Adrenal gland (tissue), 9 donors: ENCODE measurements at regions not wholly inside any gene's neighbourhood (a gene's known extent, or its start where the extent isn't known, plus 50 kb on each side); places are given as distances from the start of the nearest gene placed in this dataset.

Experiments
- DNase-seq, 7 donors: peaks; one replicate each; pipeline ENCODE4 v3.0.0-alpha.2; 2019 to 2020
- H3K27ac ChIP-seq, 5 donors: fragments of 200-600 bp; sonication (generic) in 4 of 5; 1 replicate in 3 of 5; 2 replicates in 2 of 5; pipeline versions ENCODE4 v1.5.1 to v1.8.0; 2016 to 2020; ENCODE audit warnings: mild to moderate bottlenecking in 1 of 5
- H3K27me3 ChIP-seq: fragments of 200-600 bp; 2 replicates; pipeline ENCODE4 v1.8.0; 2021
- H3K36me3 ChIP-seq, 2 donors: fragments of 200-600 bp; replicated peaks in 1 of 2; 1 replicate in 1 of 2; 2 replicates in 1 of 2; pipeline versions ENCODE4 v1.5.1 to v1.8.0; 2018 to 2022
- H3K4me1 ChIP-seq, 2 donors: fragments of 200-600 bp; replicated peaks in 1 of 2; 1 replicate in 1 of 2; 2 replicates in 1 of 2; pipeline versions ENCODE4 v1.5.1 to v1.8.0; 2018 to 2021
- H3K4me3 ChIP-seq, 4 donors: fragments of 200-600 bp; sonication (generic) in 3 of 4; one replicate each; pipeline ENCODE4 v1.5.1; 2016 to 2018
- H3K9me3 ChIP-seq, 3 donors: fragments of 200-600 bp; sonication (generic) in 1 of 3; replicated peaks in 1 of 3; 1 replicate in 2 of 3; 2 replicates in 1 of 3; pipeline versions ENCODE4 v1.5.1 to v1.8.0; 2016 to 2021
- POLR2A ChIP-seq, 2 donors: fragments of 450-650 bp; IDR thresholded peaks; one replicate each; pipeline ENCODE4 v1.6.1; 2017; ENCODE audit warnings: antibody characterized with exemption in 2 of 2, mild to moderate bottlenecking in 2 of 2, moderate library complexity in 1 of 2
- WGBS, 4 donors: extraction: QIAGEN DNeasy Blood & Tissue Kit in 2 of 4; methylation state at CpG; one replicate each; pipeline versions ENCODE4 v1.1.5 to v1.1.7; 2013 to 2017; 5-methylcytosine and 5-hydroxymethylcytosine counted together
- intact Hi-C, 2 donors: fragments of 100-400 bp; cut with DNase I; formaldehyde crosslinking; loops; one replicate each; pipeline versions ENCODE4 v1.14.1 to v1.15.0; 2022 to 2023
- TF ChIP-seq, protein P1 (sequence below), 6 experiments: fragments of 450-650 bp in 4 of 6; fragments of 200-600 bp in 2 of 6; sonication (generic) in 1 of 6; IDR thresholded peaks; 1 replicate in 5 of 6; 2 replicates in 1 of 6; pipeline versions ENCODE4 v1.5.1 to v1.8.0; 2016 to 2021; ENCODE audit warnings: antibody characterized with exemption in 6 of 6, mild to moderate bottlenecking in 2 of 6, moderate library complexity in 1 of 6
- donor health status: healthy with polysubstance abuse.
- donor health status: Bipolar disorder and iron deficiency.
- donor health status: DM: yes; HTN: yes; CAD: no.
- donor health status: DM: no; HTN: no; CAD: no.
- donor health status: DM: no; HTN: no; CAD: no.

GRCh38 chr3:111284503-111285183 lies 213.0 kb downstream of the NECTIN3 start:
- H3K9me3 ChIP-seq, result no peaks in the 10 kb centered on the region

DNA sequence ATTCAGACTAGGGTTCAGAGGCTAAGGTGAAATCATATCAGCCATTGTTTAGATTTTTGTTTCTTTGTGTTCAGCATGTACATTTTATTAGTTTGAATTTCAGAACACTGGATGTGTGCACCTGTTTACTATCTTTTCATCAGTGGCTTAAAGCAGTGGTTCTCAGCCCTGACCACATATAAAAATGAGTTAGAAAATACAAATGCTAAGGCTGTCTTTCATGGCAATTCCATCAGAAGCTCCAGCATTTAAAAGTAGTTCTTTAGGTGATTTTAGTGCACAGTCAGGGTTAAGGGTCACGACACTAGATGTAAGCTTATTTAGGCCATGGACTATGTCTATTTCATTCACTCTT lies 213.5 kb downstream of the NECTIN3 start:
- no peak for DNase-seq
- H3K4me3 ChIP-seq, result no peak overlapping the region
- H3K36me3 ChIP-seq, result no peaks in the 10 kb centered on the region
- H3K27me3 ChIP-seq, result no peaks in the 10 kb centered on the region
- intact Hi-C loops, result no loop called here
- 77 to 93% (median 88%) methylated on average over 1 of the region's 1 CpG for WGBS, 4 donors
- H3K4me1 ChIP-seq, result no peaks in the 10 kb centered on the region
- no peaks in the 10 kb centered on the region for H3K9me3 ChIP-seq
- TF ChIP-seq, protein P1, sequence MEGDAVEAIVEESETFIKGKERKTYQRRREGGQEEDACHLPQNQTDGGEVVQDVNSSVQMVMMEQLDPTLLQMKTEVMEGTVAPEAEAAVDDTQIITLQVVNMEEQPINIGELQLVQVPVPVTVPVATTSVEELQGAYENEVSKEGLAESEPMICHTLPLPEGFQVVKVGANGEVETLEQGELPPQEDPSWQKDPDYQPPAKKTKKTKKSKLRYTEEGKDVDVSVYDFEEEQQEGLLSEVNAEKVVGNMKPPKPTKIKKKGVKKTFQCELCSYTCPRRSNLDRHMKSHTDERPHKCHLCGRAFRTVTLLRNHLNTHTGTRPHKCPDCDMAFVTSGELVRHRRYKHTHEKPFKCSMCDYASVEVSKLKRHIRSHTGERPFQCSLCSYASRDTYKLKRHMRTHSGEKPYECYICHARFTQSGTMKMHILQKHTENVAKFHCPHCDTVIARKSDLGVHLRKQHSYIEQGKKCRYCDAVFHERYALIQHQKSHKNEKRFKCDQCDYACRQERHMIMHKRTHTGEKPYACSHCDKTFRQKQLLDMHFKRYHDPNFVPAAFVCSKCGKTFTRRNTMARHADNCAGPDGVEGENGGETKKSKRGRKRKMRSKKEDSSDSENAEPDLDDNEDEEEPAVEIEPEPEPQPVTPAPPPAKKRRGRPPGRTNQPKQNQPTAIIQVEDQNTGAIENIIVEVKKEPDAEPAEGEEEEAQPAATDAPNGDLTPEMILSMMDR (IDR thresholded peaks at IDR 0.05), result no peak
- TF ChIP-seq POLR2A (IDR thresholded peaks at IDR 0.05), result no peak
- no peak overlapping the region for H3K27ac ChIP-seq

More at GRCh38 chr3:111284503-111285183, 213.0 kb downstream of the NECTIN3 start:
- H3K4me3 ChIP-seq, result no peak overlapping the region
- no peaks in the 10 kb centered on the region for H3K36me3 ChIP-seq
- WGBS, 4 donors, result 77 to 89% (median 81%) methylated on average over 4 of the region's 4 CpGs
- no peaks in the 10 kb centered on the region for H3K27me3 ChIP-seq
- DNase-seq, result no peak
- TF ChIP-seq POLR2A (IDR thresholded peaks at IDR 0.05), result no peak
- TF ChIP-seq, protein P1 (IDR thresholded peaks at IDR 0.05), result no peak
- no peak overlapping the region for H3K27ac ChIP-seq
- H3K4me1 ChIP-seq, result no peaks in the 10 kb centered on the region
- intact Hi-C loops, result no loop called here

- intact Hi-C loops, result no loop called here
- 68 to 77% (median 70%) methylated on average over 4 of the region's 4 CpGs for WGBS, 4 donors
- Histone ChIP-seq H3K36me3 (no peaks in the 10 kb centered on the region), H3K27me3 (no peaks in the 10 kb centered on the region), H3K4me3 (no peak overlapping the region), H3K9me3 (no peaks in the 10 kb centered on the region), H3K4me1 (no peaks in the 10 kb centered on the region), H3K27ac (no peak overlapping the region)
- no peak for DNase-seq
- TF ChIP-seq, protein P1 (IDR thresholded peaks at IDR 0.05), result no peak
- no peak for TF ChIP-seq POLR2A (IDR thresholded peaks at IDR 0.05)
Observed at GRCh38 chr3:111285694-111286093, 214.1 kb downstream of the NECTIN3 start.

DNA sequence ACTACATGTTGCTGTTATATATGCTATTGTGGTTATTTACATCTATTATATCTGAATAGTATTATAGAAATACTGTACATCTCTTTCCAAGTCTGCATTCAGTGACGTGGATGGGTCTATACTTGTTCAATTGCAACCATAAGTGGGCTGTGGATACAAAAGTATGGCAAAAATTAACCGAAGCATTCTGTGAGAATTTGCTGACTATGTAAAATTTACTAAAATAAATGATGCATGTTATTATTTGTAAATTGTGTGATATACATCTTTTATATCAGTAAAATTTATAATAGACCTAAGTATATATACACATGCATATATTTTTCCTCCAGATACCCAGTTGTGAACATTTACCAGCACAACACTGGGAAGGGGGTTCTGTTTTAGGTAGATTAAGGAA lies 215.1 kb downstream of the NECTIN3 start:
- Histone ChIP-seq H3K27me3 (no peaks in the 10 kb centered on the region), H3K4me3 (no peak overlapping the region), H3K27ac (no peak overlapping the region), H3K4me1 (no peaks in the 10 kb centered on the region), H3K36me3 (no peaks in the 10 kb centered on the region), H3K9me3 (no peaks in the 10 kb centered on the region)
- no peak for DNase-seq
- intact Hi-C loops, result no loop called here
- TF ChIP-seq POLR2A (IDR thresholded peaks at IDR 0.05), result no peak
- TF ChIP-seq, protein P1 (IDR thresholded peaks at IDR 0.05), result no peak
- 87 to 97% (median 95%) methylated on average over 2 of the region's 2 CpGs for WGBS, 4 donors
